Adipocyte (in vitro differentiated cells): ENCODE measurements at regions not wholly inside any gene's neighbourhood (a gene's known extent, or its start where the extent isn't known, plus 50 kb on each side); places are given as distances from the start of the nearest gene placed in this dataset.
"Not testable (repeated sequence)": the region's sequence is repeated elsewhere in the genome, so short reads cannot be mapped to it uniquely, and the experiment has no call there.

Experiments
- DNase-seq: peaks from one replicate; pipeline ENCODE4 v3.0.0-alpha.2; 2015; ENCODE audit warnings: low read depth
- H3K27me3 ChIP-seq: replicated peaks from 2 replicates; pipeline ENCODE4 v1.7.0; 2013; ENCODE audit warnings: mild to moderate bottlenecking, low read length, moderate library complexity; ENCODE audit not compliant: control insufficient read depth, insufficient read depth
- H3K36me3 ChIP-seq: 2 replicates; pipeline ENCODE4 v1.7.0; 2013; ENCODE audit warnings: low read length, mild to moderate bottlenecking, moderate library complexity; ENCODE audit not compliant: control insufficient read depth, insufficient read depth, severe bottlenecking
- H3K4me1 ChIP-seq: 2 replicates; pipeline ENCODE4 v1.7.0; 2013; ENCODE audit warnings: mild to moderate bottlenecking, low read length, moderate library complexity; ENCODE audit not compliant: control insufficient read depth, insufficient read depth
- H3K4me3 ChIP-seq: 2 replicates; pipeline ENCODE4 v1.7.0; 2013; ENCODE audit warnings: mild to moderate bottlenecking, low read length, moderate library complexity
- H3K9ac ChIP-seq: 2 replicates; pipeline ENCODE4 v1.7.0; 2013; ENCODE audit warnings: mild to moderate bottlenecking, low read length, moderate library complexity
- H3K9me3 ChIP-seq: 2 replicates; pipeline ENCODE4 v1.7.0; 2013; ENCODE audit warnings: mild to moderate bottlenecking, low read length, moderate library complexity; ENCODE audit not compliant: control insufficient read depth

DNA sequence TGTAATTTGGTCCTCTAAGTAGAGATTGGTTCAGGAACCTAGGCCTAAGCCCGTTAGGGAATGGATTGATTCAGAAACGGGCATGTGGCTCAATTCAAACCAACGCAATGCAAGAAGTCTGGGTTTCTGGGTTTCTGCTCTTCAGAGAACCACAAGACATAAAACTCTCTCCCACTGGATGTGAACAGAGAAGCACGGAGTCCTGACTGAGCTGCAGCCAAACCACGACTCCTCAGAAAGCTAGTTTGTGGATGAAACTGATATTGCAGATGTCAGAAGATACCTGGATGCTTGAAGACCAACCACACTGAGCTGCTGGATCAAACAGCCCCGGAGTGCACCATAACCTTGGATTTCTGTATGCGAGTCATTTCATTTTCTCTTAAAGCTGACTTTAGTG is 50.0 kb downstream of the SOD2 start:
- no peak overlapping the region for H3K9ac ChIP-seq
- peaks cover 31% of the 10 kb centered on the region for H3K4me1 ChIP-seq
- peaks cover 8% of the 10 kb centered on the region for H3K36me3 ChIP-seq
- no peak overlapping the region for H3K4me3 ChIP-seq
- H3K27me3 ChIP-seq = no peaks in the 10 kb centered on the region
- no peak for DNase-seq
- H3K9me3 ChIP-seq = no peaks in the 10 kb centered on the region

DNA sequence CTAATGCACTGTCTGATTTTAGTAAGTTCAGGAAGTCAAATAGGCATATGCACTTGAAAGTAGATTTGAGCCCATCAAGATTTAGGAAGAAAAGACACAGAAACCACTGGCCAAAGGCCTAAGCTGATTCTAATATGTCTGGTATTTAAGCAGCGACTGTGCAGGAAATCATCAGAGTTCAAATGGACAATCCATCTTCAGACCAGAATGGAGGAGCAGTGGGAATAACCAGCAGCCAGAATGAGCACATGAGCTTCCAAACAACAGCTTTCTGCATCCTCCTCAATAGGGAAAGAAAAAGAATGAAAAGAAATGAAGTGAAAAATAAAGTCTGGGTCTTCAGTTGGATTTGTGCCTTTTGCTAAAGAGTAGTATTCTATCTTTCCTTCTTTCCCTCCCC is 50.6 kb downstream of the SOD2 start:
- Histone ChIP-seq H3K9ac (no peak overlapping the region), H3K36me3 (peaks cover 8% of the 10 kb centered on the region), H3K27me3 (no peaks in the 10 kb centered on the region), H3K9me3 (no peaks in the 10 kb centered on the region), H3K4me1 (peaks cover 31% of the 10 kb centered on the region), H3K4me3 (no peak overlapping the region)
- DNase-seq = no peak

- H3K9me3 ChIP-seq = no peaks in the 10 kb centered on the region
- H3K36me3 ChIP-seq = peaks cover 8% of the 10 kb centered on the region
- H3K9ac ChIP-seq = no peak overlapping the region
- no peaks in the 10 kb centered on the region for H3K27me3 ChIP-seq
- no peak overlapping the region for H3K4me3 ChIP-seq
- peaks cover 22% of the 10 kb centered on the region for H3K4me1 ChIP-seq
- DNase-seq = no peak
These were observed 52.1 kb downstream of the SOD2 start for GRCh38 chr6:159640722-159641482.

- H3K9ac ChIP-seq = no peak overlapping the region
These were observed 52.7 kb downstream of the SOD2 start for GRCh38 chr6:159640322-159640721.

DNA sequence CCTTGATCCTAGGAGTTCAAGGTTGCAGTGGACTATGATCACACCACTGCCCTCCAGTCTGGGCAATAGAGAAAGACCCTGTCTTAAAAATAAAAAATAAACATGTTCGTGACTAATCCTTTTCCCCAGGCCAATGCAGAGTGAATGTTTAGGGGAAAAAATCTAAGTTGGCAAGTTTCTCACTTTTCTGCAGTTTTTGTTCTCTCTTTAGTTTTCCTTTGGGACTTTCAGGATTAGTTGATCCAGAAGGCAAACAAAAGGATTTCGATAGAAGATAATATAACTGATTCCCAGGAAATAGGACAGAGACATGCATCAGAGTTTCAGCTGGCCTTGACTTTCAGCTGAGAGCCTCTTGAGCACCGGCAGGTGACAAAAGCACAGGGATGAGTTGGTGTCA is 53.3 kb downstream of the SOD2 start:
- peak; percentile 6 for DNase-seq
- H3K9ac ChIP-seq = no peak overlapping the region
- no peaks in the 10 kb centered on the region for H3K27me3 ChIP-seq
- peaks cover 8% of the 10 kb centered on the region for H3K36me3 ChIP-seq
- no peak overlapping the region for H3K4me3 ChIP-seq
- no peaks in the 10 kb centered on the region for H3K9me3 ChIP-seq
- H3K4me1 ChIP-seq = peaks cover 17% of the 10 kb centered on the region

More at GRCh38 chr6:159640322-159640721, 52.7 kb downstream of the SOD2 start:
- Histone ChIP-seq H3K27me3 (no peaks in the 10 kb centered on the region), H3K36me3 (peaks cover 8% of the 10 kb centered on the region), H3K4me1 (peaks cover 17% of the 10 kb centered on the region), H3K4me3 (no peak overlapping the region), H3K9me3 (no peaks in the 10 kb centered on the region)
- DNase-seq = no peak

GRCh38 chr6:159633196-159633595 is 59.8 kb downstream of the SOD2 start:
- Histone ChIP-seq H3K36me3 (peaks cover 8% of the 10 kb centered on the region), H3K9me3 (no peaks in the 10 kb centered on the region), H3K4me3 (no peak overlapping the region), H3K27me3 (no peaks in the 10 kb centered on the region), H3K4me1 (no peaks in the 10 kb centered on the region), H3K9ac (no peak overlapping the region)
- no peak for DNase-seq

- DNase-seq = no peak
- Histone ChIP-seq H3K27me3 (no peaks in the 10 kb centered on the region), H3K36me3 (peaks cover 8% of the 10 kb centered on the region), H3K9ac (no peak overlapping the region), H3K9me3 (no peaks in the 10 kb centered on the region), H3K4me1 (no peaks in the 10 kb centered on the region), H3K4me3 (no peak overlapping the region)
These were observed 61.2 kb downstream of the SOD2 start for GRCh38 chr6:159631886-159632285.

- peaks cover 13% of the 10 kb centered on the region for H3K36me3 ChIP-seq
- no peaks in the 10 kb centered on the region for H3K27me3 ChIP-seq
- no peaks in the 10 kb centered on the region for H3K4me1 ChIP-seq
- H3K4me3 ChIP-seq = no peak overlapping the region
- DNase-seq = no peak
- no peak overlapping the region for H3K9ac ChIP-seq
- no peaks in the 10 kb centered on the region for H3K9me3 ChIP-seq
These were observed 65.1 kb downstream of the SOD2 start for GRCh38 chr6:159627939-159628338.

GRCh38 chr6:159626506-159626905 is 66.5 kb downstream of the SOD2 start:
- not testable (repeated sequence) for H3K27me3 ChIP-seq, H3K4me1 ChIP-seq, H3K4me3 ChIP-seq, H3K9ac ChIP-seq, DNase-seq, H3K9me3 ChIP-seq
- peaks cover 11% of the 10 kb centered on the region for H3K36me3 ChIP-seq

DNA sequence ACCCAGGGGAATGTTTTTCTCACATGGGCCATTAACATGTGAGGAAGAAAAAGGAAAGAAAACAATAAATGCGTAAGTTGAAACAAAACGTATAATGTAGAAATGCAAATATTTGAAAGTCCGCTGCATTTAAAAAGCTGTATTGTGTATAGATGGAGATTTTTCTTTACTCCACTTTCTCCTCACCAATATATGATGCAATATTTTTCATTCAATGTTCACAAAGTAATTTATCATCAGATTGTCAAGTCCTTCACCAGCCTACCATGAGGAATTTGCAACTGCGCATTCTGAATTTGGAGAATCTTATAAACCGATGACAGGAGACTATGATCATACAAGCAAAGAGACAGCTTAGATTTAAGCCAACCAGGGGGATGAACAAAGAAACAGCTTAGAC is 69.9 kb downstream of the SOD2 start:
- no peaks in the 10 kb centered on the region for H3K9me3 ChIP-seq
- H3K27me3 ChIP-seq = no peaks in the 10 kb centered on the region
- H3K36me3 ChIP-seq = peaks cover 5% of the 10 kb centered on the region
- no peak overlapping the region for H3K4me3 ChIP-seq
- H3K9ac ChIP-seq = no peak overlapping the region
- H3K4me1 ChIP-seq = no peaks in the 10 kb centered on the region
- no peak for DNase-seq

DNA sequence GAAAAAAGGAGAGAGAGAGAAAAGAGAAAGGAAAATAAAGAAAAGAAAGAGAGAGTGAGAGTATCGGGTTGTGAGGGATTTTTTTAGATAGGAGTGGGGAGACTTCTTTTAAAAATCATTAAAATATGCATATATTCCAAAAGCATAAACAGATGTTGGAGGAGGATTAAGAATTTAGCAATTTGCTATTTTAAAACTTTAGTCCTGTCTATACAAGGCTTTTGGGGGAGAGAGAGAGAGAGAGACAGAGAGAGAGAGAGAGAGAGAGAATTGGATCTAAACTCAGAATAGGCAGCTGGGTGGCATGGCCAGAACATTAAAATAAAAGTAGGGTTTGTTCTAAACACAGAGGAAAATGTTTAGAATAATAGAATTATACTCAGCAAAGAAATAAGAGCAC is 72.1 kb downstream of the SOD2 start:
- Histone ChIP-seq H3K4me1 (no peaks in the 10 kb centered on the region), H3K36me3 (peaks cover 16% of the 10 kb centered on the region), H3K9me3 (peaks cover 13% of the 10 kb centered on the region), H3K4me3 (no peak overlapping the region), H3K9ac (no peak overlapping the region), H3K27me3 (no peaks in the 10 kb centered on the region)
- peak; percentile 20 for DNase-seq

DNA sequence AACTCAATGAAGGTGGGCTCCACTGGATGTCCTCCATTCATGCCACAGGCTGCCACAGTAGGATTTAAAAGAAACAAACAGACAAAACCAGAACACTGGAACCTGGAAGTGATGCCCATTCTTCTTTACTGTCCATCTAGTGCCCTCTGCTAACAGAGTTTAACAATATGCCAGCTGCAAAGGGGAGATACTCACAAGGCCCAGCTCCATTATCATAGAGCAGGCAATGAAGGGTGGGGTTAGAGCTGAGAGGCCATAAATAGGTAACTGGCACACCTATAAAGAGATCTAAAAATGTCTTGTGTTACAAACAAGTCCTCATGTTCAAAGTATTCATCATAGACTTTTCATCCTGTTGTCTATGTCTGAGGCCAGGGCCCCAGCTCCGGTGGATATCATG is 75.6 kb downstream of the SOD2 start:
- H3K36me3 ChIP-seq = peaks cover 11% of the 10 kb centered on the region

More for the DNA sequence above, 75.6 kb downstream of the SOD2 start:
- no peak for DNase-seq
- Histone ChIP-seq H3K9ac (no peak overlapping the region), H3K4me1 (no peaks in the 10 kb centered on the region), H3K9me3 (peaks cover 13% of the 10 kb centered on the region), H3K27me3 (no peaks in the 10 kb centered on the region), H3K4me3 (no peak overlapping the region)
